ENCODE measurements at regions not wholly inside any gene's neighbourhood (a gene's known extent, or its start where the extent isn't known, plus 50 kb on each side); places are given as distances from the start of the nearest gene placed in this dataset.

DNA sequence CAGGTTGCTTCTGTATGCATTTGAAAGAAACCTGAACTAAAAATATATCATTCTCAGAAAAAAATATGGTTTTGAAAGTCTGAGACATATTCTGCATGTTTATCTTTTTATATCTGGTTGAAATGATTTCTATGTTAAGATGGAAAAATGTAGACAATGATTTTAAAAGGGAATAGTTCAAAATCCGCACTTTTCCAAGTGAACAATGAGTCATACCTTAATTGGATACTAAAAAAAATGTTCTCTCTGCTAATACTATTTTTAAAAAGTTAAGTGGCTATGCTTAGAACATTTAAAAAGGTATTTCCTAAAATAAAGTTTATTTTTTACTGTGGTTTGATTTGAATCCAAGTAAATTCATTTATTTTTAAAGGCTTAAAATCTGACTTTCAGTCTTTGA, 801.4 kb downstream of the SLITRK6 start:
- WGBS, 2 donors: 61 to 73% methylated on average over 1 of the region's 1 CpG

DNA sequence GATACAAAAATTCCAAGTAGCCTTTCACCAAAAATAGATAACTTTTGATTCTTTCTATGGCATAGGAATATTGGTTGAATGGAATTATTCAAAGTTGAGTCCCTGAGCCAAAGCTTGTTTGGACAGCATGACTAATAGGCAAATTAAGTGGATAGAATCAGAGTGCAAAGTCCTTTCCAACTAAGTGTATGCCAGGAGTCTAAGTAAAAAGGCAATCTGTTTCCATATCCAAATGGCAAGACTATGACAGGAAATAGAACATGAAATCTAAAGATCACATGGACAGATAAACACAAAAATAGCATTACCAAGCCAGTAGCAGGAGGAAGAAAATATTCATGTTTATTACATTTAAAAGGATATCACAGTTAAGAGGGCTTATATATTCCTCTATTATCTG, 804.6 kb downstream of the SLITRK6 start:
- no peak for DNase-seq (ENCODE audit: low spot score in 2 of 2)
- TF ChIP-seq, protein P1, sequence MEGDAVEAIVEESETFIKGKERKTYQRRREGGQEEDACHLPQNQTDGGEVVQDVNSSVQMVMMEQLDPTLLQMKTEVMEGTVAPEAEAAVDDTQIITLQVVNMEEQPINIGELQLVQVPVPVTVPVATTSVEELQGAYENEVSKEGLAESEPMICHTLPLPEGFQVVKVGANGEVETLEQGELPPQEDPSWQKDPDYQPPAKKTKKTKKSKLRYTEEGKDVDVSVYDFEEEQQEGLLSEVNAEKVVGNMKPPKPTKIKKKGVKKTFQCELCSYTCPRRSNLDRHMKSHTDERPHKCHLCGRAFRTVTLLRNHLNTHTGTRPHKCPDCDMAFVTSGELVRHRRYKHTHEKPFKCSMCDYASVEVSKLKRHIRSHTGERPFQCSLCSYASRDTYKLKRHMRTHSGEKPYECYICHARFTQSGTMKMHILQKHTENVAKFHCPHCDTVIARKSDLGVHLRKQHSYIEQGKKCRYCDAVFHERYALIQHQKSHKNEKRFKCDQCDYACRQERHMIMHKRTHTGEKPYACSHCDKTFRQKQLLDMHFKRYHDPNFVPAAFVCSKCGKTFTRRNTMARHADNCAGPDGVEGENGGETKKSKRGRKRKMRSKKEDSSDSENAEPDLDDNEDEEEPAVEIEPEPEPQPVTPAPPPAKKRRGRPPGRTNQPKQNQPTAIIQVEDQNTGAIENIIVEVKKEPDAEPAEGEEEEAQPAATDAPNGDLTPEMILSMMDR (IDR thresholded peaks at IDR 0.05): no peak
- no peak for TF ChIP-seq EP300 (IDR thresholded peaks at IDR 0.05)
- TF ChIP-seq POLR2A (IDR thresholded peaks at IDR 0.05): no peak
- H3K4me3 ChIP-seq: no peak overlapping the region
- H3K9me3 ChIP-seq: no peaks in the 10 kb centered on the region
- no peaks in the 10 kb centered on the region for H3K4me1 ChIP-seq
- no peaks in the 10 kb centered on the region for H3K27me3 ChIP-seq
- no peaks in the 10 kb centered on the region for H3K36me3 ChIP-seq
- H3K27ac ChIP-seq: no peak overlapping the region

More for the DNA sequence above, 801.4 kb downstream of the SLITRK6 start:
- Histone ChIP-seq H3K36me3 (no peaks in the 10 kb centered on the region), H3K4me3 (no peak overlapping the region), H3K27ac (no peak overlapping the region), H3K9me3 (no peaks in the 10 kb centered on the region), H3K27me3 (no peaks in the 10 kb centered on the region), H3K4me1 (no peaks in the 10 kb centered on the region)
- TF ChIP-seq, protein P1 (IDR thresholded peaks at IDR 0.05): no peak
- TF ChIP-seq POLR2A (IDR thresholded peaks at IDR 0.05): no peak
- TF ChIP-seq EP300 (IDR thresholded peaks at IDR 0.05): no peak
- no peak for DNase-seq (ENCODE audit: low spot score in 2 of 2)

DNA sequence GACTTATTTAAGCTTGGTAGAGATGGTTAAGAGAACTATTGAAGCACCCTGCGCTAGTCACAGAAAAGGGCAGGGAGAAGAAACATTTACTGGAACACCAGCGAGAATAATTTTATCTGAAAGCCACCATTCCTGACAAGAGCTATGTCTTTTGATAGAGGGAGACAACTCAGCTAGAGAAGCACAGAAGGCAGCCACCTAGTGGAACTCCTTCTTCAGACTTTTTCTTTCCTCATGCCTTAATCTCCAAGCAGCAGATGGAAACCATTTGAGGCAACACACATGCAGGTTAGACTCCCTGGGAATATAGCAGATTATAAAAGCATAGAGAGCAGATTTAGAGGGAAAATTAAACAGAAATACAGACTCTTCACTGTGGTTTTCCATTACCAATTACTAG, 813.4 kb downstream of the SLITRK6 start:
- no peak overlapping the region for H3K27ac ChIP-seq
- 89 to 91% methylated on average over 2 of the region's 2 CpGs for WGBS, 2 donors
- no peaks in the 10 kb centered on the region for H3K36me3 ChIP-seq
- H3K4me3 ChIP-seq: no peak overlapping the region
- no peaks in the 10 kb centered on the region for H3K9me3 ChIP-seq
- no peak for DNase-seq (ENCODE audit: low spot score in 2 of 2)
- H3K27me3 ChIP-seq: no peaks in the 10 kb centered on the region
- TF ChIP-seq POLR2A (IDR thresholded peaks at IDR 0.05) (no peak), EP300 (IDR thresholded peaks at IDR 0.05) (no peak)
- TF ChIP-seq, protein P1 (IDR thresholded peaks at IDR 0.05): no peak
- H3K4me1 ChIP-seq: no peaks in the 10 kb centered on the region

DNA sequence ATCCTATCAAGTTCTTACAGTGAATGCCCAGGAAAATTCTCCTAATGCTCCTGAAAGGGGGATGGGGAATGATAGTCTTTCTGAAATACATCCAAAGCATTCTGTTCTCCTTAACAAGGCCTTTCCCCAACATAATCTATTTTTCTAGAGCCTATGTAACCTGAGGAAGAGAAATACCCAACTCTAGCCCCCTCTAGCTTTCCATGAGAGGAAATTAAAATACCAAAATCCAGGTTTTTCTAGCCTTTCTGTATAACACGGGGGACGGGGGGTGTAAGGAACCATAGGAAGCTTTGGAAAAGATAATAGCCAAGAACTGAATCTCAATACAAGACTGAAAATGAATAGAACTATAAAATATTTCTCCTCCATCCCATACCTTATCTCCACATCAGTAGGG, 815.9 kb downstream of the SLITRK6 start:
- DNase-seq (ENCODE audit: low spot score in 2 of 2): no peak
- H3K4me1 ChIP-seq: no peaks in the 10 kb centered on the region
- no peak overlapping the region for H3K27ac ChIP-seq
- 89 to 95% methylated on average over 2 of the region's 2 CpGs for WGBS, 2 donors
- no peaks in the 10 kb centered on the region for H3K27me3 ChIP-seq
- H3K4me3 ChIP-seq: no peak overlapping the region
- no peak for TF ChIP-seq EP300 (IDR thresholded peaks at IDR 0.05)
- TF ChIP-seq, protein P1 (IDR thresholded peaks at IDR 0.05): no peak
- TF ChIP-seq POLR2A (IDR thresholded peaks at IDR 0.05): no peak
- H3K9me3 ChIP-seq: no peaks in the 10 kb centered on the region
- no peaks in the 10 kb centered on the region for H3K36me3 ChIP-seq

DNA sequence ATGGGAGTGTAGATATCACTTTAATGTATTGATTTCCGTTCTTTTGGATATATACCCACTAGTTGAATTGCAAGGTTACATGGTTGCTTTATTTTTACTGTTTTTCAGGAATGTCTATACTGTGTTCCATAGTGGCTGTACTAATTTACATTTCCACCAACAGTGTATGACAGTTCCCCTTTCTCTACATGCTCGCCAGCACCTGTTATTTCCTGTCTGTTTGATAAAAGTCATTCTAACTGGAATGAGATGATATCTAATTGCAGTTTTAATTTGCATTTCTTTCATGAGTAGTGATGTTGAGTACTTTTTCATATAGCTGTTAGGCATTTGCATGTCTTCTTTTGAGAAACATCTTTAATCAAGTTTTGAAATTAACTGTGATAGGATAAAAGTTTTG, 818.6 kb downstream of the SLITRK6 start:
- no peak overlapping the region for H3K4me3 ChIP-seq
- 50 to 88% methylated on average over 2 of the region's 2 CpGs for WGBS, 2 donors
- TF ChIP-seq EP300 (IDR thresholded peaks at IDR 0.05) (no peak), POLR2A (IDR thresholded peaks at IDR 0.05) (no peak)
- TF ChIP-seq, protein P1 (IDR thresholded peaks at IDR 0.05): no peak
- DNase-seq (ENCODE audit: low spot score in 2 of 2): no peak
- H3K36me3 ChIP-seq: no peaks in the 10 kb centered on the region
- no peak overlapping the region for H3K27ac ChIP-seq
- no peaks in the 10 kb centered on the region for H3K27me3 ChIP-seq
- H3K9me3 ChIP-seq: no peaks in the 10 kb centered on the region
- no peaks in the 10 kb centered on the region for H3K4me1 ChIP-seq

Measured in tibial nerve (tissue), 4 donors.